Adrenal gland (tissue), 5 donors: ENCODE measurements at regions not wholly inside any gene's neighbourhood (a gene's known extent, or its start where the extent isn't known, plus 50 kb on each side); places are given as distances from the start of the nearest gene placed in this dataset.

Source experiments
- POLR2A ChIP-seq, 2 donors: fragments of 450-650 bp; IDR thresholded peaks; one replicate each; pipeline ENCODE4 v1.6.1; 2017; ENCODE audit warnings: antibody characterized with exemption in 2 of 2, mild to moderate bottlenecking in 2 of 2, moderate library complexity in 1 of 2
- TF ChIP-seq, protein P1 (sequence below), 6 experiments: fragments of 450-650 bp in 4 of 6; fragments of 200-600 bp in 2 of 6; sonication (generic) in 1 of 6; IDR thresholded peaks; 1 replicate in 5 of 6; 2 replicates in 1 of 6; pipeline versions ENCODE4 v1.5.1 to v1.8.0; 2016 to 2021; ENCODE audit warnings: antibody characterized with exemption in 6 of 6, mild to moderate bottlenecking in 2 of 6, moderate library complexity in 1 of 6
- donor health status: DM: no; HTN: no; CAD: no.

DNA sequence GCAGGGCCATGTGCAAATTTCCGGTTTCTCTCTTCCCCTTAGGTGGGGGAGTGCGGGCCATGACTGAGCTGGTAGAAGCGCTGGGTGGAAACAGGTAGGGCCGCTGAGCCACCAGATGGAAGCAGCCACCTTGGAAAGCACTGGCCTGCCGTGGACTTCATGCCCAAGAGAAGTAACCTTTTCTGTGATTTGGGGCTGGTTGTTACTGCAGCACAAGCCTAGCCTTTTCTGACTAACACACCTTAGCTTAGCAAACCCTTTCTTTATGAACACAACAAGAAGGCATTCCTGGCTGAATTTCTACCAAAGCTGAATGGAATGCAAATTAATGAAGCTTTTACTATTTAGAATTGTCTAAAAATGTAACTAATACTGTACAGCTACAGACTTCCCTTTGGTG lies 149.6 kb upstream of the UBE2E1 start:
- no peak for TF ChIP-seq POLR2A (IDR thresholded peaks at IDR 0.05)
- TF ChIP-seq, protein P1, sequence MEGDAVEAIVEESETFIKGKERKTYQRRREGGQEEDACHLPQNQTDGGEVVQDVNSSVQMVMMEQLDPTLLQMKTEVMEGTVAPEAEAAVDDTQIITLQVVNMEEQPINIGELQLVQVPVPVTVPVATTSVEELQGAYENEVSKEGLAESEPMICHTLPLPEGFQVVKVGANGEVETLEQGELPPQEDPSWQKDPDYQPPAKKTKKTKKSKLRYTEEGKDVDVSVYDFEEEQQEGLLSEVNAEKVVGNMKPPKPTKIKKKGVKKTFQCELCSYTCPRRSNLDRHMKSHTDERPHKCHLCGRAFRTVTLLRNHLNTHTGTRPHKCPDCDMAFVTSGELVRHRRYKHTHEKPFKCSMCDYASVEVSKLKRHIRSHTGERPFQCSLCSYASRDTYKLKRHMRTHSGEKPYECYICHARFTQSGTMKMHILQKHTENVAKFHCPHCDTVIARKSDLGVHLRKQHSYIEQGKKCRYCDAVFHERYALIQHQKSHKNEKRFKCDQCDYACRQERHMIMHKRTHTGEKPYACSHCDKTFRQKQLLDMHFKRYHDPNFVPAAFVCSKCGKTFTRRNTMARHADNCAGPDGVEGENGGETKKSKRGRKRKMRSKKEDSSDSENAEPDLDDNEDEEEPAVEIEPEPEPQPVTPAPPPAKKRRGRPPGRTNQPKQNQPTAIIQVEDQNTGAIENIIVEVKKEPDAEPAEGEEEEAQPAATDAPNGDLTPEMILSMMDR (IDR thresholded peaks at IDR 0.05) = no peak
